ENCODE measurements at regions not wholly inside any gene's neighbourhood (a gene's known extent, or its start where the extent isn't known, plus 50 kb on each side); places are given as distances from the start of the nearest gene placed in this dataset.
A peak's percentile ranks its signal among the peaks of the same experiment; 100 is the strongest.

GRCh38 chr18:50444539-50444938 lies 69.7 kb downstream of the SKA1 start:
- DNase-seq (ENCODE audit: low spot score), result no peak

DNA sequence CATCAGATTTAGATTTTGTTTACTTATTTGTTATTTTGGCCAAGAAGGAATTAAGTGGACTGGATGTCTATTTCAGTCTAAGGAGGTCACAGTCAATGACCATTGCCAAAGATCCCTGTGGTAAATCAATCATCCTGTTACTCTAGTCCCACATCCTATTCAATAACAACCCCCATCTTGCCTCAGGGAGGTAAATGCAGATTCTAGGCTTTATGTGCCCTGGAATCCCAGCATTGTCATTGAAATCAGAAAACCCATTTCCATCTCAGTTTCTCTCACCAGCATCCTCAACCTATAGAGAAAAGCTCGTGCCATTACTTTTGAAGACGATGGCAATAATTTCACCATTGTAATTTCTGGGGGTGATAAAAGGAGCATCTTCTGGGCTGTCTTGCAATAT lies 71.8 kb downstream of the SKA1 start:
- DNase-seq (ENCODE audit: low spot score), result no peak

GRCh38 chr18:50447102-50447741 lies 72.4 kb downstream of the SKA1 start:
- DNase-seq (ENCODE audit: low spot score), result no peak

DNA sequence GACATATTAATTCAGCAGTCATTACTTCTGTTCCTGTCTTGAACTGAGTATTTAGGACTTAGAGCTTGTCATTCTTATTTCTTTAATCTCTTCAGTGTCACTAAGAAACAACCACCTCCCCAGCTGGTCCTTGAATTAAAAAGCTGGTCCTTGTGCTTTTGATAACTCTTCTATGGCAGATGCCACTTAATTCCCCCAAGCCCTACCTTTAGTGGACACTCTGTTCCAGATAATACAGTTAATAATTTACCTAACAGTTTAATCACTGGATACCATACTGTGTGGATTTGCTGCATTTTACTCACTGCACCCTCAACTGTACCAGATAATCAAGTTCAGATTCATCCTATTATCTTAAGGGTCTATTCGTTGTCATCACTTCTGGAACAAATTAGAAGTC lies 73.1 kb downstream of the SKA1 start:
- no peak for DNase-seq (ENCODE audit: low spot score)

- DNase-seq (ENCODE audit: low spot score), result no peak
Observed at GRCh38 chr18:50451100-50451842, 76.4 kb downstream of the SKA1 start.

DNA sequence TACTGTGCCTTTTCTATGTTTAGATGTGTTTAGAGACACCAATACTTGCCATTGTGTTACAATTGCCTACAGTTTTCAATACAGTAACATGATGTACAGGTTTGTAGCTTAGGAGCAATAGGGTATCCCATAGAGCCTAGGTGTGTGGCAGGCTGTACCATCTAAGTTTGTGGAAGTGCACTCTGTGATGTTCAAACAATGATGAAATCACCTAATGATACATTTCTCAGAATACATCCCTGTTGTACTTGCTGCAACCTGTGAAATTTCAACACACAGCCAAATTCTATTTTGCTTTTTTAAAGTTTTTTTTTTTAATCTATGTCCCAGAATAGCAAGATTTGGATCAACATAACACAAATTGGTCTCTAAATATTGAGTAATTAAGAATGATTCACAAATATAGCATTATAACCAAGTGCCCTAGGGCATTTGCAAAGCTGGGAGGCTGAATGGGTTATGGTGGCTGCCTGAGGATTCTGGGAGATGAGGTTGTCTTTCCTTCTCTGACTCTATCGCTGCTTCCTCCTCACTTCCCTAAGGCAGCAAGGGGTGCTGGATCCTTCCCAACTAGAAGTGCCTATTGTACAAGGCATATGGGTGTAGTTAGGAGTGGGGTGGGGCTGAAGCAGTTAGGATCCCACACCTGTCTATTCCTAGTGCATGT lies 78.3 kb downstream of the SKA1 start:
- DNase-seq (ENCODE audit: low spot score), result no peak

GRCh38 chr18:50453732-50454131 lies 78.9 kb downstream of the SKA1 start:
- DNase-seq (ENCODE audit: low spot score), result no peak

DNA sequence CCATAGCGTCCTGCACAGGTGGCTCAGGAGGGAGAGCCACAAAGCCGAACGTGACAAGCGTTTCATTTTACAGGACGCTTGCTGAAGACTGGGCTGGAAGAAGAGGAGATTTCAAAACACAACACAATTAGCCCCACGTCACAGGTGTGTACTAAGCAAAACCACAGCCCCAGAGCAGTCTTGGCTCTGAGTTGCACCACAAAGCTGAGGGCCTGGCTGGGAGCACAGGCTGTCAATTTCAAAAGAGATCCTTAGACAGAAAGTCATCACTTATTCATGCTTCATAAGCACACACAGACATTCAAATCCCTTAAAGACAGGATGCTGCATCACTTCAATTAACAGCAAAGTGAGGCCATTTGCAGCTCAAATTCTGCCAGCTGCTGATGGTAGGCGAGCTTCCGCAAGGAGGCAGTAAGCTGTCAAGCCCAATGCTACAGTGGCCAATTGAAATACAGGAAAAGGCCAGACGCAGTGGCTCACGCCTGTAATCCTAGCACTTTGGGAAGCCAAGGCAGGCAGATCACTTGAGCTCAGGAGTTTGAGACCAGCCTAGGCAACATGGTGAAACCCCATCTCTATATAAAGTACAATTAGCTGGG lies 79.6 kb downstream of the SKA1 start:
- no peak for DNase-seq (ENCODE audit: low spot score)

DNA sequence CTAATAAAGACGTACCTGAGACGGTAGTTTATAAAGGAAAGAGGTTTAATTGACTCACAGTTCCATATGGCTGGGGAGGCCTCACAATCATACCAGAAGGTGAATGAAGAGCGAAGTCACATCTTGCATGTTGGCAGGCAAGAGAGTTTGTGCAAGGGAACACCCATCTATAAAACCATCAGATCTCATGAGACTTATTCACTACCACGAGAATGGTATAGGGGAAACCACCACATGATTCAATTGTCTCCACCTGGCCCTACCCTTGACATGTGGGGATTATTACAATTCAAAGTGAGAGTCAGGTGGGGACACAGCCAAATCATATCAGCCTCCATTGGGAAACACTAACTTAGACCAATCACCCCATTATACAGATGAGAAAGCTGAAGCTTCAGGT lies 81.4 kb downstream of the SKA1 start:
- no peak for DNase-seq (ENCODE audit: low spot score)

- no peak for DNase-seq (ENCODE audit: low spot score)
Observed at GRCh38 chr18:50457639-50458038, 82.8 kb downstream of the SKA1 start.

DNA sequence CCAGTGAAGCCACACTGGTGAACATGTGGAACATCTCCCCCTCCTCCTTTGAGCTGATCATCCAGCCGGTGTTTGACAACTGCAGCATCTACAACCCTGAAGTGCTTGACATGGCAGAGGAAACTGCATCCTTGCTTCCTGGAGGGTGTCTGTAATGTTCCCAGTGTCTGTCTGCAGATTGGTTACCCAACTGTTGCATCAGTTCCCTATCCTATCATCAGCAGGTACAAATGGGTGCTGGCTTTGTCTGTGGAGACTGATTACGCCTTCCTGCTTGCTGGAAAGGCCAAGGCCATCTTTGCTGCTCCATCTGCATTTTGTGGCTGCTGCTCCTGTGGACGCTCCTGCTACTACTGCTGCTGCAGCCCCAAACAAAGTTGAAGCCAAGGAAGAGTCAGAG lies 83.5 kb downstream of the SKA1 start:
- no peak for DNase-seq (ENCODE audit: low spot score)

DNA sequence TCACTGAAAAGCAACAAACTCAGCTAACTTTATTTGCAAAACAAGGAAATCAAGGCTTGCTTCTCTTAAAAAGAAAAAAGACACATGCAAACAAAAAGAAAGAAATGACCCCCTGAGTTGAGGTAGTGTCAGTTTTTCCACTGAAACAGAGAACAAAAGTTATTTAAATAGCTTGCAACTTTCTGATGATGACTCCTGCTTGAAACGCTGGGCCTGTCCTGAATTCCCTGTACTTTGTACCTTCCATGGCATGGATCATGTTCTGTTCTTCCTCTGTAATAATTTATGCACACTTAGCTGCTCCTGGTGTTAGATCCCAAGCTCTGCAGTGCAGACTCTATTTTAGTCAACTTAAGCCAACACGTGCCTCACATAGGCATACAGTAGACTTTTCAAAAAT lies 84.0 kb downstream of the SKA1 start:
- no peak for DNase-seq (ENCODE audit: low spot score)

- DNase-seq (ENCODE audit: low spot score), result no peak
Observed at GRCh38 chr18:50460062-50460461, 85.2 kb downstream of the SKA1 start.

- no peak for DNase-seq (ENCODE audit: low spot score)
Observed at GRCh38 chr18:50460716-50461115, 85.9 kb downstream of the SKA1 start.

- peak; percentile 78 for DNase-seq (ENCODE audit: low spot score)
Observed at GRCh38 chr18:50461251-50461650, 86.4 kb downstream of the SKA1 start.

- no peak for DNase-seq (ENCODE audit: low spot score)
Observed at GRCh38 chr18:50465211-50466153, 90.6 kb downstream of the SKA1 start.

DNA sequence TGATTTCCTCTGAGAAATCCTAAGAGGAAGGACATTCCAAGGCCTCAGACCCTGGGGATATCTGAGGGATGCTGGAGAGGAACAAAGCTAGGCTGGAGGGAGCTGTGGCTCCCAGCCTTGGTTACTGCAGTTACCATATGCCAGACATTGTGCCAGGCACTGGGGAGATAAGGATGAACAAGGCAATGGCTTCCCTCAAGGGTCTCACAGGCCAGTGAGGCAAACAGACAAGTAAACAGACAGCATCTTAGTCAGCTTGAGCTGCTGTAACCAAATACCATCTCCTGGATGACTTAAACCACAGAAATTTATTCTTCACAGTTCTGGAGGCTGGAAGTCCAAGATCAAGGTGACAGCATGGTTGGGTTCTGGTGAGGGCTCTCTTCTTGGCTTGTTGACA lies 91.8 kb downstream of the SKA1 start:
- no peak for DNase-seq (ENCODE audit: low spot score)

DNA sequence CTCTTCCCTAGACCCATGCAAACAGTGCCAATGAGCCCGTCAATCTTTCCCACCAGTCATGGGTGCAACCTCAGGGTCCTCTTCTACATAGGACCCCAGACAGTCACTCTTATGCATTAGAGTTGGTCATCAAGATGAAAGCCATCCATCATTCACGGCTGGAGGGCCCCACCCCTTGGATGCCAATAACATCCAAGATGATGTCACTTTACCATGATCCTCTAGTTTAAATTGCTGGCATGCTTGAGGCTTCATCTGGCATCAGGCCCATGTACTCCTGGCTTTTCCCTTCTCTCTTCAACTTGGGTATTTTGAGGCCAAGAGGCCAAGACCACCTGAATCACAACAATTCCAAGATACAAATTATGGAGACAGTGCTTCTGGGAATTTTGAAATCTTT lies 91.1 kb upstream of the MAPK4 start:
- DNase-seq (ENCODE audit: low spot score), result no peak

GRCh38 chr18:50469380-50469781 lies 90.5 kb upstream of the MAPK4 start:
- peak; percentile 84 for DNase-seq (ENCODE audit: low spot score)

DNA sequence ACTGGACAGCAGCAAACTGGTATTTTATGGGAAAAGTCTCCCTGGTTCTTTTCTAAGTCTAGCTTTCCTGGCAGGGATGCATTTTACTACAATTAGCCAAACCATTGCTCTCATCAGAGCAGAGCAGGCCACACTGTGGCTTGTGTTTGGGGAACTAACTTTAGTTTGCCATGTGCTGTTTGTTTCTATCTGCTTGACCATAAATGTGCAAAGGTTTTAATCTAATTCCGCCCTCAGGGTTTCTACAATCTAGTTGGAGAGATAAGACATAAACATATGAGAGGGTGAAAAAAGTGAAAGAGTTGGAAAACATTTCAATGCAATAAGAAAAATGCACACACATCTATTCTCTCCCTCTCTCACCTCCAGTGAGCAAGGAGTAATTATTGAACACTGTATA lies 86.9 kb upstream of the MAPK4 start:
- no peak for DNase-seq (ENCODE audit: low spot score)

GRCh38 chr18:50473881-50474280 lies 86.0 kb upstream of the MAPK4 start:
- no peak for DNase-seq (ENCODE audit: low spot score)
